ENCODE measurements at regions not wholly inside any gene's neighbourhood (a gene's known extent, or its start where the extent isn't known, plus 50 kb on each side); places are given as distances from the start of the nearest gene placed in this dataset.

DNA sequence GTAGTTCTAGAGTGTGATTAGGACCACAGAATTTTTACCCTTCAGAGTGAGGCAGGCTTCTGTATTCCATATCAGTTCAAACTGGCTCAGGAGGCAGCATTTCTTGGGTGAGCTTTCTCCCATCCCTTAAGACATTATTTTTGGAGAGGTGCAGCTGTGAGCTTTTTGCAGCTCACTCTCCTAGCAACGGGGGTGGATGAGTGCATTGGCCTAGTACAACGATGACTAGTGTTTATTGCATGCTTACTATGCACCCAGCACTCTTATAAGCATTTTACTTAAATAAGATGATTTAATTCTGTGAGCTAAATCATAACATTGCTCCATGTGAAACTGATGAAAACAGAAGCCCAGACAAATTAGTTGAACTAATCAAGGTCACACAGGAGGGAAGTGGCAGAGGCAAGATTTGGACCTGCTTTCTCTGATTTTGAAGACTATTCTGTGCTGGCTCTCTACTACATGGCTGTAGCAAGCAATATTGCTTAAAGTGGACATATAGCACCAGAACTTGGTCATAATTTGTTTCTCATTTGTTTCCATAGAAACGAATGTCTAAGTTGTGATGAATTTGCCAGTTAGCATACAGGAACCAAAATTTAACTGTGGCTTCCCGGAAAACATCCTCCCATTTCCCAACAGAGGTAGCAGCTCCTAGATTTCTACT, 372.1 kb upstream of the RIOK2 start:
- H3K36me3 ChIP-seq (ENCODE audit: control insufficient read depth, insufficient read depth, low read length): no peaks in the 10 kb centered on the region
- no CpG with 5 or more reads among the region's 4 CpGs for WGBS, 2 experiments (ENCODE audit: extremely low coverage in 2 of 2, insufficient read length in 1 of 2)
- peaks cover 7% of the 10 kb centered on the region; the same call in 1 of the 2 replicates for H3K4me1 ChIP-seq (ENCODE audit: control insufficient read depth, insufficient read depth, low read length)
- no peak overlapping the region for H2BK120ac ChIP-seq (ENCODE audit: low read depth, low read length)
- peak; percentile 94 for ATAC-seq (ENCODE audit: low read depth)
- H3K27ac ChIP-seq (ENCODE audit: insufficient read depth, low read length): no peak overlapping the region
- H4K5ac ChIP-seq (ENCODE audit: low read depth, low read length): no peak overlapping the region
- H3K9me1 ChIP-seq (ENCODE audit: insufficient read depth, low read length): no peaks in the 10 kb centered on the region; the same call in 1 of the 2 replicates
- peak; percentile 80 for DNase-seq
- no peak overlapping the region for H2AFZ ChIP-seq (replicated peaks; ENCODE audit: low read length, poor library complexity)
- H3K14ac ChIP-seq (replicated peaks; ENCODE audit: low read depth, low read length): no peak overlapping the region
- H2AK9ac ChIP-seq (replicated peaks; ENCODE audit: low read depth, low read length, poor library complexity): no peak overlapping the region
- H2BK5ac ChIP-seq (ENCODE audit: low read depth, low read length, poor library complexity, severe bottlenecking): no peak overlapping the region
- no peaks in the 10 kb centered on the region for H4K20me1 ChIP-seq (ENCODE audit: insufficient read depth, low read length)
- in situ Hi-C loops (cut with MboI; ENCODE audit: low sequenced_read_pairs): no loop called here
- H3K27me3 ChIP-seq (ENCODE audit: control insufficient read depth, insufficient read depth, low read length): no peaks in the 10 kb centered on the region
- ChIA-PET CTCF (interaction anchor here (1.3 kb wide), 1 partner anchor 22 kb away, joined by 4 read pairs; no protein-coding TSS in a partner anchor), POLR2A (ENCODE audit: unreplicated experiment) (no interaction called here)
- no peak overlapping the region for H3K4ac ChIP-seq (ENCODE audit: low read depth, low read length)
- H3K23ac ChIP-seq (ENCODE audit: low read depth, low read length): no peak overlapping the region
- H3K9ac ChIP-seq (ENCODE audit: low read depth, low read length): no peak overlapping the region
- TF ChIP-seq FOS (IDR thresholded peaks at IDR 0.05; ENCODE audit: low read depth, low read length) (no peak), RFX5 (IDR thresholded peaks at IDR 0.05; ENCODE audit: low read depth, low read length) (no peak), MAZ (IDR thresholded peaks at IDR 0.05; ENCODE audit: borderline replicate concordance, low read depth, low read length) (no peak), RCOR1 (IDR thresholded peaks at IDR 0.05; ENCODE audit: insufficient replicate concordance, low read length) (no peak), CEBPB (IDR thresholded peaks at IDR 0.05; ENCODE audit: low read depth, low read length) (no peak), RAD21 (IDR thresholded peaks at IDR 0.05; ENCODE audit: low read length) (no peak), MAFK (IDR thresholded peaks at IDR 0.05; ENCODE audit: low read depth, low read length) (no peak), SMC3 (IDR thresholded peaks at IDR 0.05; ENCODE audit: low read depth, low read length) (no peak), NFE2L2 (IDR thresholded peaks at IDR 0.05; ENCODE audit: low read depth, low read length) (no peak), POLR2A (IDR thresholded peaks at IDR 0.05; ENCODE audit: low read depth, low read length) (no peak), BHLHE40 (IDR thresholded peaks at IDR 0.05; ENCODE audit: low read depth, low read length) (no peak), MXI1 (IDR thresholded peaks at IDR 0.05; ENCODE audit: borderline replicate concordance, low read depth, low read length) (no peak), CHD1 (IDR thresholded peaks at IDR 0.05; ENCODE audit: low read depth, low read length) (no peak)
- TF ChIP-seq, protein P1, sequence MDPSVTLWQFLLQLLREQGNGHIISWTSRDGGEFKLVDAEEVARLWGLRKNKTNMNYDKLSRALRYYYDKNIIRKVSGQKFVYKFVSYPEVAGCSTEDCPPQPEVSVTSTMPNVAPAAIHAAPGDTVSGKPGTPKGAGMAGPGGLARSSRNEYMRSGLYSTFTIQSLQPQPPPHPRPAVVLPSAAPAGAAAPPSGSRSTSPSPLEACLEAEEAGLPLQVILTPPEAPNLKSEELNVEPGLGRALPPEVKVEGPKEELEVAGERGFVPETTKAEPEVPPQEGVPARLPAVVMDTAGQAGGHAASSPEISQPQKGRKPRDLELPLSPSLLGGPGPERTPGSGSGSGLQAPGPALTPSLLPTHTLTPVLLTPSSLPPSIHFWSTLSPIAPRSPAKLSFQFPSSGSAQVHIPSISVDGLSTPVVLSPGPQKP (IDR thresholded peaks at IDR 0.05; ENCODE audit: borderline replicate concordance, low read depth, low read length): no peak
- TF ChIP-seq, protein P2, sequence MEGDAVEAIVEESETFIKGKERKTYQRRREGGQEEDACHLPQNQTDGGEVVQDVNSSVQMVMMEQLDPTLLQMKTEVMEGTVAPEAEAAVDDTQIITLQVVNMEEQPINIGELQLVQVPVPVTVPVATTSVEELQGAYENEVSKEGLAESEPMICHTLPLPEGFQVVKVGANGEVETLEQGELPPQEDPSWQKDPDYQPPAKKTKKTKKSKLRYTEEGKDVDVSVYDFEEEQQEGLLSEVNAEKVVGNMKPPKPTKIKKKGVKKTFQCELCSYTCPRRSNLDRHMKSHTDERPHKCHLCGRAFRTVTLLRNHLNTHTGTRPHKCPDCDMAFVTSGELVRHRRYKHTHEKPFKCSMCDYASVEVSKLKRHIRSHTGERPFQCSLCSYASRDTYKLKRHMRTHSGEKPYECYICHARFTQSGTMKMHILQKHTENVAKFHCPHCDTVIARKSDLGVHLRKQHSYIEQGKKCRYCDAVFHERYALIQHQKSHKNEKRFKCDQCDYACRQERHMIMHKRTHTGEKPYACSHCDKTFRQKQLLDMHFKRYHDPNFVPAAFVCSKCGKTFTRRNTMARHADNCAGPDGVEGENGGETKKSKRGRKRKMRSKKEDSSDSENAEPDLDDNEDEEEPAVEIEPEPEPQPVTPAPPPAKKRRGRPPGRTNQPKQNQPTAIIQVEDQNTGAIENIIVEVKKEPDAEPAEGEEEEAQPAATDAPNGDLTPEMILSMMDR (conservative IDR thresholded peaks at IDR 0.05; ENCODE audit: low read depth, low read length): no peak
- TF ChIP-seq, protein P3, sequence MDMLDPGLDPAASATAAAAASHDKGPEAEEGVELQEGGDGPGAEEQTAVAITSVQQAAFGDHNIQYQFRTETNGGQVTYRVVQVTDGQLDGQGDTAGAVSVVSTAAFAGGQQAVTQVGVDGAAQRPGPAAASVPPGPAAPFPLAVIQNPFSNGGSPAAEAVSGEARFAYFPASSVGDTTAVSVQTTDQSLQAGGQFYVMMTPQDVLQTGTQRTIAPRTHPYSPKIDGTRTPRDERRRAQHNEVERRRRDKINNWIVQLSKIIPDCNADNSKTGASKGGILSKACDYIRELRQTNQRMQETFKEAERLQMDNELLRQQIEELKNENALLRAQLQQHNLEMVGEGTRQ (IDR thresholded peaks at IDR 0.05; ENCODE audit: low read depth, low read length): no peak
- no peak overlapping the region for H2AK5ac ChIP-seq (ENCODE audit: low read depth, low read length)
- H3K56ac ChIP-seq (ENCODE audit: extremely low read depth, insufficient read depth, low read length): no peak overlapping the region
- H3K4me2 ChIP-seq (ENCODE audit: low read depth, low read length): no peak overlapping the region; the same call in 1 of the 2 replicates
- no peak overlapping the region for H2BK15ac ChIP-seq (ENCODE audit: low read depth, low read length)
- H2BK20ac ChIP-seq (ENCODE audit: low read depth, low read length): peak overlapping the region; percentile 54
- no peak overlapping the region for H4K91ac ChIP-seq (ENCODE audit: insufficient read depth, low read depth, low read length)
- H3K4me3 ChIP-seq (ENCODE audit: insufficient read depth, low read depth, low read length): no peak overlapping the region
- H4K8ac ChIP-seq (ENCODE audit: low read depth in 2 of 2, low read length in 2 of 2): no peak overlapping the region
- H3K79me1 ChIP-seq (ENCODE audit: low read depth in 1 of 2, low read length in 2 of 2): no peaks in the 10 kb centered on the region
- intact Hi-C loops (cut with micrococcal nuclease): no loop called here
- no TSS peak for BruUV-seq (replicated peaks)
- dilution Hi-C loops (cut with HindIII; ENCODE audit: low sequenced_read_pairs, unreplicated experiment): no loop called here
- no peak overlapping the region for H3K18ac ChIP-seq (ENCODE audit: low read depth, low read length)
- no peaks in the 10 kb centered on the region for H3K9me3 ChIP-seq (ENCODE audit: control insufficient read depth, insufficient read depth, low read length)
